ENCODE measurements at regions not wholly inside any gene's neighbourhood (a gene's known extent, or its start where the extent isn't known, plus 50 kb on each side); places are given as distances from the start of the nearest gene placed in this dataset.

DNA sequence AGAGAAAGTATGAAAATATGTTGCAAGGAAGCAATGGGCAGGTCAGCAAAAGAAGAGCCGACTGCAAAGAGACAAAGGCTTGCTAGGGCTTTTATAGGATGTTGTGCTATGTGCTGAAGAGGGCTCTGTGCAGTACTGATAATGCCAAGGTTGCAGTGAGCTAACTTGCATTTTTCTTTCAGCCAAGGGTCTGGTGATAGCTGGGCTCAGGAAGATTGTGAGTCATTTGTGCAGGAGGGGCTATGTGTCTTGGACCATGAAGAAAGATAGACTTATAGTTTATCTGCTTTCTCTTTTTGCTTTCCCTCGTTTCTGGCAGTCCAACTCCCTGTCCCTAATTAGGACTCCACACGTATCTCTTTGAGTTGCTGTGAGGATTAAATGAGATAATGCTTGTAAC lies 64.5 kb upstream of the LRIG1 start (continued):
- TF ChIP-seq, protein P1, sequence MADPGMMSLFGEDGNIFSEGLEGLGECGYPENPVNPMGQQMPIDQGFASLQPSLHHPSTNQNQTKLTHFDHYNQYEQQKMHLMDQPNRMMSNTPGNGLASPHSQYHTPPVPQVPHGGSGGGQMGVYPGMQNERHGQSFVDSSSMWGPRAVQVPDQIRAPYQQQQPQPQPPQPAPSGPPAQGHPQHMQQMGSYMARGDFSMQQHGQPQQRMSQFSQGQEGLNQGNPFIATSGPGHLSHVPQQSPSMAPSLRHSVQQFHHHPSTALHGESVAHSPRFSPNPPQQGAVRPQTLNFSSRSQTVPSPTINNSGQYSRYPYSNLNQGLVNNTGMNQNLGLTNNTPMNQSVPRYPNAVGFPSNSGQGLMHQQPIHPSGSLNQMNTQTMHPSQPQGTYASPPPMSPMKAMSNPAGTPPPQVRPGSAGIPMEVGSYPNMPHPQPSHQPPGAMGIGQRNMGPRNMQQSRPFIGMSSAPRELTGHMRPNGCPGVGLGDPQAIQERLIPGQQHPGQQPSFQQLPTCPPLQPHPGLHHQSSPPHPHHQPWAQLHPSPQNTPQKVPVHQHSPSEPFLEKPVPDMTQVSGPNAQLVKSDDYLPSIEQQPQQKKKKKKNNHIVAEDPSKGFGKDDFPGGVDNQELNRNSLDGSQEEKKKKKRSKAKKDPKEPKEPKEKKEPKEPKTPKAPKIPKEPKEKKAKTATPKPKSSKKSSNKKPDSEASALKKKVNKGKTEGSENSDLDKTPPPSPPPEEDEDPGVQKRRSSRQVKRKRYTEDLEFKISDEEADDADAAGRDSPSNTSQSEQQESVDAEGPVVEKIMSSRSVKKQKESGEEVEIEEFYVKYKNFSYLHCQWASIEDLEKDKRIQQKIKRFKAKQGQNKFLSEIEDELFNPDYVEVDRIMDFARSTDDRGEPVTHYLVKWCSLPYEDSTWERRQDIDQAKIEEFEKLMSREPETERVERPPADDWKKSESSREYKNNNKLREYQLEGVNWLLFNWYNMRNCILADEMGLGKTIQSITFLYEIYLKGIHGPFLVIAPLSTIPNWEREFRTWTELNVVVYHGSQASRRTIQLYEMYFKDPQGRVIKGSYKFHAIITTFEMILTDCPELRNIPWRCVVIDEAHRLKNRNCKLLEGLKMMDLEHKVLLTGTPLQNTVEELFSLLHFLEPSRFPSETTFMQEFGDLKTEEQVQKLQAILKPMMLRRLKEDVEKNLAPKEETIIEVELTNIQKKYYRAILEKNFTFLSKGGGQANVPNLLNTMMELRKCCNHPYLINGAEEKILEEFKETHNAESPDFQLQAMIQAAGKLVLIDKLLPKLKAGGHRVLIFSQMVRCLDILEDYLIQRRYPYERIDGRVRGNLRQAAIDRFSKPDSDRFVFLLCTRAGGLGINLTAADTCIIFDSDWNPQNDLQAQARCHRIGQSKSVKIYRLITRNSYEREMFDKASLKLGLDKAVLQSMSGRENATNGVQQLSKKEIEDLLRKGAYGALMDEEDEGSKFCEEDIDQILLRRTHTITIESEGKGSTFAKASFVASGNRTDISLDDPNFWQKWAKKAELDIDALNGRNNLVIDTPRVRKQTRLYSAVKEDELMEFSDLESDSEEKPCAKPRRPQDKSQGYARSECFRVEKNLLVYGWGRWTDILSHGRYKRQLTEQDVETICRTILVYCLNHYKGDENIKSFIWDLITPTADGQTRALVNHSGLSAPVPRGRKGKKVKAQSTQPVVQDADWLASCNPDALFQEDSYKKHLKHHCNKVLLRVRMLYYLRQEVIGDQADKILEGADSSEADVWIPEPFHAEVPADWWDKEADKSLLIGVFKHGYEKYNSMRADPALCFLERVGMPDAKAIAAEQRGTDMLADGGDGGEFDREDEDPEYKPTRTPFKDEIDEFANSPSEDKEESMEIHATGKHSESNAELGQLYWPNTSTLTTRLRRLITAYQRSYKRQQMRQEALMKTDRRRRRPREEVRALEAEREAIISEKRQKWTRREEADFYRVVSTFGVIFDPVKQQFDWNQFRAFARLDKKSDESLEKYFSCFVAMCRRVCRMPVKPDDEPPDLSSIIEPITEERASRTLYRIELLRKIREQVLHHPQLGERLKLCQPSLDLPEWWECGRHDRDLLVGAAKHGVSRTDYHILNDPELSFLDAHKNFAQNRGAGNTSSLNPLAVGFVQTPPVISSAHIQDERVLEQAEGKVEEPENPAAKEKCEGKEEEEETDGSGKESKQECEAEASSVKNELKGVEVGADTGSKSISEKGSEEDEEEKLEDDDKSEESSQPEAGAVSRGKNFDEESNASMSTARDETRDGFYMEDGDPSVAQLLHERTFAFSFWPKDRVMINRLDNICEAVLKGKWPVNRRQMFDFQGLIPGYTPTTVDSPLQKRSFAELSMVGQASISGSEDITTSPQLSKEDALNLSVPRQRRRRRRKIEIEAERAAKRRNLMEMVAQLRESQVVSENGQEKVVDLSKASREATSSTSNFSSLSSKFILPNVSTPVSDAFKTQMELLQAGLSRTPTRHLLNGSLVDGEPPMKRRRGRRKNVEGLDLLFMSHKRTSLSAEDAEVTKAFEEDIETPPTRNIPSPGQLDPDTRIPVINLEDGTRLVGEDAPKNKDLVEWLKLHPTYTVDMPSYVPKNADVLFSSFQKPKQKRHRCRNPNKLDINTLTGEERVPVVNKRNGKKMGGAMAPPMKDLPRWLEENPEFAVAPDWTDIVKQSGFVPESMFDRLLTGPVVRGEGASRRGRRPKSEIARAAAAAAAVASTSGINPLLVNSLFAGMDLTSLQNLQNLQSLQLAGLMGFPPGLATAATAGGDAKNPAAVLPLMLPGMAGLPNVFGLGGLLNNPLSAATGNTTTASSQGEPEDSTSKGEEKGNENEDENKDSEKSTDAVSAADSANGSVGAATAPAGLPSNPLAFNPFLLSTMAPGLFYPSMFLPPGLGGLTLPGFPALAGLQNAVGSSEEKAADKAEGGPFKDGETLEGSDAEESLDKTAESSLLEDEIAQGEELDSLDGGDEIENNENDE (IDR thresholded peaks at IDR 0.05; ENCODE audit: insufficient replicate concordance, low read length), result no peak
- no peak for TF ChIP-seq JUND (IDR thresholded peaks at IDR 0.05; ENCODE audit: low read length)
- TF ChIP-seq TCF12 (IDR thresholded peaks at IDR 0.05; ENCODE audit: low read depth, low read length), result no peak
- no peak for TF ChIP-seq GTF2F1 (IDR thresholded peaks at IDR 0.05; ENCODE audit: borderline replicate concordance, low read depth, low read length)
- TF ChIP-seq BRCA1 (IDR thresholded peaks at IDR 0.05; ENCODE audit: low read depth, low read length), result no peak
- no peak for TF ChIP-seq RFX5 (IDR thresholded peaks at IDR 0.05; ENCODE audit: borderline replicate concordance, low read depth, low read length)
- TF ChIP-seq, protein P2, sequence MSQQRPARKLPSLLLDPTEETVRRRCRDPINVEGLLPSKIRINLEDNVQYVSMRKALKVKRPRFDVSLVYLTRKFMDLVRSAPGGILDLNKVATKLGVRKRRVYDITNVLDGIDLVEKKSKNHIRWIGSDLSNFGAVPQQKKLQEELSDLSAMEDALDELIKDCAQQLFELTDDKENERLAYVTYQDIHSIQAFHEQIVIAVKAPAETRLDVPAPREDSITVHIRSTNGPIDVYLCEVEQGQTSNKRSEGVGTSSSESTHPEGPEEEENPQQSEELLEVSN (IDR thresholded peaks at IDR 0.05), result no peak
- no peak for TF ChIP-seq FOSL1 (IDR thresholded peaks at IDR 0.05; ENCODE audit: insufficient read depth, low read depth, low read length)
- no peak for TF ChIP-seq CHD2 (IDR thresholded peaks at IDR 0.05; ENCODE audit: low read length)
- TF ChIP-seq, protein P3, sequence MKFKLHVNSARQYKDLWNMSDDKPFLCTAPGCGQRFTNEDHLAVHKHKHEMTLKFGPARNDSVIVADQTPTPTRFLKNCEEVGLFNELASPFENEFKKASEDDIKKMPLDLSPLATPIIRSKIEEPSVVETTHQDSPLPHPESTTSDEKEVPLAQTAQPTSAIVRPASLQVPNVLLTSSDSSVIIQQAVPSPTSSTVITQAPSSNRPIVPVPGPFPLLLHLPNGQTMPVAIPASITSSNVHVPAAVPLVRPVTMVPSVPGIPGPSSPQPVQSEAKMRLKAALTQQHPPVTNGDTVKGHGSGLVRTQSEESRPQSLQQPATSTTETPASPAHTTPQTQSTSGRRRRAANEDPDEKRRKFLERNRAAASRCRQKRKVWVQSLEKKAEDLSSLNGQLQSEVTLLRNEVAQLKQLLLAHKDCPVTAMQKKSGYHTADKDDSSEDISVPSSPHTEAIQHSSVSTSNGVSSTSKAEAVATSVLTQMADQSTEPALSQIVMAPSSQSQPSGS (IDR thresholded peaks at IDR 0.05; ENCODE audit: low read length), result no peak
- no peak for TF ChIP-seq TAF1 (IDR thresholded peaks at IDR 0.05; ENCODE audit: low read depth, low read length)

All from H1 (cell line).